ENCODE measurements at regions not wholly inside any gene's neighbourhood (a gene's known extent, or its start where the extent isn't known, plus 50 kb on each side); places are given as distances from the start of the nearest gene placed in this dataset.

GRCh38 chr22:44363013-44363979, 50.5 kb upstream of the SHISAL1 start (continued):
- TF ChIP-seq NFIC (IDR thresholded peaks at IDR 0.05; ENCODE audit: borderline replicate concordance) (peak; percentile 99), TCF12 (IDR thresholded peaks at IDR 0.05) (peak; percentile 89), NRF1 (IDR thresholded peaks at IDR 0.05; ENCODE audit: low read depth, low read length) (no peak), EP300 (IDR thresholded peaks at IDR 0.05; ENCODE audit: borderline replicate concordance in 1 of 2, low read depth in 1 of 2, low read length in 1 of 2) (peak; percentile 36 to 90; a peak in 3 of 4 replicates), SMC3 (IDR thresholded peaks at IDR 0.05; ENCODE audit: low read depth, low read length) (no peak), MEF2A (IDR thresholded peaks at IDR 0.05; ENCODE audit: borderline replicate concordance, low read depth) (no peak), YY1 (IDR thresholded peaks at IDR 0.05; ENCODE audit: low read depth) (no peak), RCOR1 (IDR thresholded peaks at IDR 0.05; ENCODE audit: low read length) (peak; percentile 76), RXRA (IDR thresholded peaks at IDR 0.05; ENCODE audit: borderline replicate concordance, low read depth) (peak; percentile 88; the same call in 1 of the 2 replicates), FOXM1 (IDR thresholded peaks at IDR 0.05; ENCODE audit: low read depth) (peak; percentile 66; the same call in 1 of the 2 replicates), ZBTB33 (IDR thresholded peaks at IDR 0.05; ENCODE audit: borderline replicate concordance, low read depth) (peak; percentile 72; the same call in 1 of the 2 replicates), MAX (IDR thresholded peaks at IDR 0.05; ENCODE audit: low read depth) (peak; percentile 92), CTCF (IDR thresholded peaks at IDR 0.05) (no peak), USF1 (IDR thresholded peaks at IDR 0.05; ENCODE audit: borderline replicate concordance, low read depth) (0 out of 2 replicates have a peak, but pooled peaks have one; percentile 5), POLR2AphosphoS5 (IDR thresholded peaks at IDR 0.05; ENCODE audit: low read depth, low read length) (peak; percentile 82; the same call in 1 of the 2 replicates), RAD21 (IDR thresholded peaks at IDR 0.05; ENCODE audit: low read length) (no peak; the same call in 1 of the 2 replicates), GATA2 (CRISPR knock-in tag; IDR thresholded peaks at IDR 0.05) (no peak), TEAD4 (IDR thresholded peaks at IDR 0.05; ENCODE audit: borderline replicate concordance, insufficient read depth) (peak; percentile 91), SIN3A (IDR thresholded peaks at IDR 0.05; ENCODE audit: borderline replicate concordance, low read depth, low read length) (0 out of 2 replicates have a peak, but pooled peaks have one; percentile 22), TAF1 (IDR thresholded peaks at IDR 0.05; ENCODE audit: borderline replicate concordance, low read depth, low read length) (no peak)
- TF ChIP-seq, protein P1, sequence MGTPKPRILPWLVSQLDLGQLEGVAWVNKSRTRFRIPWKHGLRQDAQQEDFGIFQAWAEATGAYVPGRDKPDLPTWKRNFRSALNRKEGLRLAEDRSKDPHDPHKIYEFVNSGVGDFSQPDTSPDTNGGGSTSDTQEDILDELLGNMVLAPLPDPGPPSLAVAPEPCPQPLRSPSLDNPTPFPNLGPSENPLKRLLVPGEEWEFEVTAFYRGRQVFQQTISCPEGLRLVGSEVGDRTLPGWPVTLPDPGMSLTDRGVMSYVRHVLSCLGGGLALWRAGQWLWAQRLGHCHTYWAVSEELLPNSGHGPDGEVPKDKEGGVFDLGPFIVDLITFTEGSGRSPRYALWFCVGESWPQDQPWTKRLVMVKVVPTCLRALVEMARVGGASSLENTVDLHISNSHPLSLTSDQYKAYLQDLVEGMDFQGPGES (IDR thresholded peaks at IDR 0.05; ENCODE audit: low read depth, low read length) = no peak

All from SK-N-SH (cell line).